PC-3 (cell line): ENCODE measurements at regions not wholly inside any gene's neighbourhood (a gene's known extent, or its start where the extent isn't known, plus 50 kb on each side); places are given as distances from the start of the nearest gene placed in this dataset.

ENCODE experiments used
- CTCF ChIP-seq: fragments of 300-600 bp; sonication (generic); conservative IDR thresholded peaks from 2 replicates; pipeline ENCODE4 v1.5.1; 2017; ENCODE audit warnings: antibody characterized with exemption, low read depth, mild to moderate bottlenecking, low read length
- EZH2 ChIP-seq: fragments of 300-600 bp; sonication (generic); IDR thresholded peaks from one replicate; pipeline ENCODE4 v1.6.1; 2017; ENCODE audit warnings: antibody characterized with exemption, mild to moderate bottlenecking, low read length; ENCODE audit not compliant: unreplicated experiment
- EZH2phosphoT487 ChIP-seq: fragments of 300-600 bp; sonication (generic); IDR thresholded peaks from 2 replicates; pipeline ENCODE4 v1.6.1; 2018; ENCODE audit warnings: mild to moderate bottlenecking, antibody characterized with exemption, low read length, borderline replicate concordance

- TF ChIP-seq CTCF: no peak
- TF ChIP-seq EZH2phosphoT487: no peak
- no peak for TF ChIP-seq EZH2
Observed at GRCh38 chrX:109818976-109819375, 85.9 kb upstream of the ACSL4 start.
